HEK293 (cell line): ENCODE measurements at regions not wholly inside any gene's neighbourhood (a gene's known extent, or its start where the extent isn't known, plus 50 kb on each side); places are given as distances from the start of the nearest gene placed in this dataset.
A peak's percentile ranks its signal among the peaks of the same experiment; 100 is the strongest.

Source experiments
- KLF1 ChIP-seq: fragments of 450-650 bp; formaldehyde crosslinking; IDR thresholded peaks from 2 replicates; pipeline ENCODE4 v1.5.1; 2016; ENCODE audit warnings: missing biosample characterization, missing genetic modification characterization
- KLF10 ChIP-seq: fragments of 450-650 bp; IDR thresholded peaks from 2 replicates; pipeline ENCODE4 v1.5.1; 2018; ENCODE audit warnings: missing biosample characterization, mild to moderate bottlenecking, missing genetic modification characterization
- KLF8 ChIP-seq: fragments of 450-650 bp; formaldehyde crosslinking; IDR thresholded peaks from 2 replicates; pipeline ENCODE4 v1.5.1; 2016; ENCODE audit warnings: missing biosample characterization, missing genetic modification characterization
- OVOL3 ChIP-seq: fragments of 450-650 bp; formaldehyde crosslinking; IDR thresholded peaks from 2 replicates; pipeline ENCODE4 v1.5.1; 2016; ENCODE audit warnings: missing biosample characterization, missing genetic modification characterization
- SP2 ChIP-seq: fragments of 450-650 bp; formaldehyde crosslinking; IDR thresholded peaks from 2 replicates; pipeline ENCODE4 v1.5.1; 2016; ENCODE audit warnings: missing biosample characterization, missing genetic modification characterization
- YY2 ChIP-seq: fragments of 450-650 bp; formaldehyde crosslinking; IDR thresholded peaks from 2 replicates; pipeline ENCODE4 v1.5.1; 2016; ENCODE audit warnings: missing biosample characterization, missing genetic modification characterization
- ZBTB10 ChIP-seq: fragments of 450-650 bp; formaldehyde crosslinking; IDR thresholded peaks from 2 replicates; pipeline ENCODE4 v1.5.1; 2016; ENCODE audit warnings: missing biosample characterization, missing genetic modification characterization
- ZBTB7A ChIP-seq: fragments of 450-650 bp; formaldehyde crosslinking; IDR thresholded peaks from 2 replicates; pipeline ENCODE4 v1.5.1; 2016; ENCODE audit warnings: low read depth, missing biosample characterization, missing genetic modification characterization
- ZNF138 ChIP-seq: fragments of 450-650 bp; formaldehyde crosslinking; IDR thresholded peaks from 2 replicates; pipeline ENCODE4 v1.5.1; 2016; ENCODE audit warnings: missing biosample characterization, missing genetic modification characterization, borderline replicate concordance
- ZNF184 ChIP-seq: fragments of 450-650 bp; IDR thresholded peaks from 2 replicates; pipeline ENCODE4 v1.5.1; 2018; ENCODE audit warnings: missing biosample characterization, mild to moderate bottlenecking, missing genetic modification characterization
- ZNF335 ChIP-seq: fragments of 450-650 bp; formaldehyde crosslinking; conservative IDR thresholded peaks from 2 replicates; pipeline ENCODE4 v1.5.1; 2016; ENCODE audit warnings: missing biosample characterization, missing genetic modification characterization
- ZNF354C ChIP-seq: fragments of 450-650 bp; formaldehyde crosslinking; IDR thresholded peaks from 2 replicates; pipeline ENCODE4 v1.5.1; 2016; ENCODE audit warnings: missing biosample characterization, missing genetic modification characterization, low read depth, borderline replicate concordance
- ZNF366 ChIP-seq: fragments of 450-650 bp; formaldehyde crosslinking; conservative IDR thresholded peaks from 2 replicates; pipeline ENCODE4 v1.5.1; 2016; ENCODE audit warnings: missing biosample characterization, missing genetic modification characterization
- ZNF394 ChIP-seq: fragments of 450-650 bp; formaldehyde crosslinking; IDR thresholded peaks from 2 replicates; pipeline ENCODE4 v1.5.1; 2016; ENCODE audit warnings: missing biosample characterization, missing genetic modification characterization, mild to moderate bottlenecking, moderate library complexity, borderline replicate concordance
- ZNF398 ChIP-seq: fragments of 450-650 bp; formaldehyde crosslinking; IDR thresholded peaks from 2 replicates; pipeline ENCODE4 v1.5.1; 2017; ENCODE audit warnings: missing biosample characterization, missing genetic modification characterization
- ZNF513 ChIP-seq: fragments of 450-650 bp; IDR thresholded peaks from 2 replicates; pipeline ENCODE4 v1.5.1; 2018; ENCODE audit warnings: missing biosample characterization, missing genetic modification characterization
- ZNF548 ChIP-seq: fragments of 450-650 bp; formaldehyde crosslinking; IDR thresholded peaks from 2 replicates; pipeline ENCODE4 v1.5.1; 2016; ENCODE audit warnings: missing biosample characterization, missing genetic modification characterization
- ZNF560 ChIP-seq: fragments of 450-650 bp; formaldehyde crosslinking; IDR thresholded peaks from 2 replicates; pipeline ENCODE4 v1.5.1; 2017; ENCODE audit warnings: missing biosample characterization, missing genetic modification characterization, borderline replicate concordance
- ZNF623 ChIP-seq: fragments of 450-650 bp; formaldehyde crosslinking; IDR thresholded peaks from 2 replicates; pipeline ENCODE4 v1.5.1; 2016; ENCODE audit warnings: missing biosample characterization, missing genetic modification characterization
- ZNF624 ChIP-seq: fragments of 450-650 bp; formaldehyde crosslinking; IDR thresholded peaks from 2 replicates; pipeline ENCODE4 v1.5.1; 2017; ENCODE audit warnings: missing biosample characterization, missing genetic modification characterization
- ZNF629 ChIP-seq: fragments of 450-650 bp; formaldehyde crosslinking; IDR thresholded peaks from 2 replicates; pipeline ENCODE4 v1.5.1; 2017; ENCODE audit warnings: missing biosample characterization, missing genetic modification characterization
- ZNF670 ChIP-seq: fragments of 450-650 bp; formaldehyde crosslinking; IDR thresholded peaks from 2 replicates; pipeline ENCODE4 v1.5.1; 2016; ENCODE audit warnings: missing biosample characterization, missing genetic modification characterization, low read depth
- ZNF677 ChIP-seq: fragments of 450-650 bp; IDR thresholded peaks from 2 replicates; pipeline ENCODE4 v1.5.0; 2018; ENCODE audit warnings: missing biosample characterization, mild to moderate bottlenecking, missing genetic modification characterization, moderate library complexity
- ZNF701 ChIP-seq: fragments of 450-650 bp; formaldehyde crosslinking; IDR thresholded peaks from 2 replicates; pipeline ENCODE4 v1.5.1; 2016; ENCODE audit warnings: missing biosample characterization, missing genetic modification characterization
- ZNF792 ChIP-seq: fragments of 450-650 bp; formaldehyde crosslinking; IDR thresholded peaks from 2 replicates; pipeline ENCODE4 v1.5.1; 2016; ENCODE audit warnings: missing biosample characterization, missing genetic modification characterization
- ZSCAN18 ChIP-seq: fragments of 450-650 bp; formaldehyde crosslinking; IDR thresholded peaks from 2 replicates; pipeline ENCODE4 v1.5.1; 2016; ENCODE audit warnings: missing biosample characterization, missing genetic modification characterization
- ZSCAN23 ChIP-seq: fragments of 450-650 bp; formaldehyde crosslinking; IDR thresholded peaks from 2 replicates; pipeline ENCODE4 v1.5.1; 2016; ENCODE audit warnings: missing biosample characterization, missing genetic modification characterization
- TF ChIP-seq, protein P1 (sequence below): fragments of 450-650 bp; formaldehyde crosslinking; IDR thresholded peaks from 2 replicates; pipeline ENCODE4 v1.5.1; 2016; ENCODE audit warnings: missing biosample characterization, missing genetic modification characterization
- TF ChIP-seq, protein P2 (sequence below): fragments of 450-650 bp; formaldehyde crosslinking; IDR thresholded peaks from 2 replicates; pipeline ENCODE4 v1.5.1; 2016; ENCODE audit warnings: missing biosample characterization, missing genetic modification characterization

GRCh38 chr16:73232555-73233328 is 184.8 kb upstream of the ZFHX3 start (continued):
- TF ChIP-seq, protein P1, sequence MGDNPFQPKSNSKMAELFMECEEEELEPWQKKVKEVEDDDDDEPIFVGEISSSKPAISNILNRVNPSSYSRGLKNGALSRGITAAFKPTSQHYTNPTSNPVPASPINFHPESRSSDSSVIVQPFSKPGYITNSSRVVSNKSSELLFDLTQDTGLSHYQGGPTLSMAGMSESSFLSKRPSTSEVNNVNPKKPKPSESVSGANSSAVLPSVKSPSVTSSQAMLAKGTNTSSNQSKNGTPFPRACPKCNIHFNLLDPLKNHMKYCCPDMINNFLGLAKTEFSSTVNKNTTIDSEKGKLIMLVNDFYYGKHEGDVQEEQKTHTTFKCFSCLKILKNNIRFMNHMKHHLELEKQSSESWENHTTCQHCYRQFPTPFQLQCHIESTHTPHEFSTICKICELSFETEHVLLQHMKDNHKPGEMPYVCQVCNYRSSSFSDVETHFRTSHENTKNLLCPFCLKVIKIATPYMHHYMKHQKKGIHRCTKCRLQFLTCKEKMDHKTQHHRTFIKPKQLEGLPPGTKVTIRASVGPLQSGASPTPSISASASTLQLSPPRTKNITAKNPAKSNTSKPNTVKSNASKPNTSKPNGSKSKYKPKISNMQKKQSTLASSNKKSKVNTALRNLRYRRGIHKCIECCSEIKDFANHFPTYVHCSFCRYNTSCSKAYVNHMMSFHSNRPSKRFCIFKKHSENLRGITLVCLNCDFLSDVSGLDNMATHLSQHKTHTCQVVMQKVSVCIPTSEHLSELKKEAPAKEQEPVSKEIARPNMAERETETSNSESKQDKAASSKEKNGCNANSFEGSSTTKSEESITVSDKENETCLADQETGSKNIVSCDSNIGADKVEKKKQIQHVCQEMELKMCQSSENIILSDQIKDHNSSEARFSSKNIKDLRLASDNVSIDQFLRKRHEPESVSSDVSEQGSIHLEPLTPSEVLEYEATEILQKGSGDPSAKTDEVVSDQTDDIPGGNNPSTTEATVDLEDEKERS, result no peak
- no peak for TF ChIP-seq OVOL3 (tag by site-specific recombination)
- TF ChIP-seq ZNF354C (tag by site-specific recombination), result no peak
- no peak for TF ChIP-seq KLF1 (tag by site-specific recombination)
- no peak for TF ChIP-seq KLF10 (tag by site-specific recombination)
- TF ChIP-seq ZNF792 (tag by site-specific recombination), result no peak
- no peak for TF ChIP-seq ZNF394 (tag by site-specific recombination)
- peak; percentile 88 for TF ChIP-seq ZNF629
- peak; percentile 53 for TF ChIP-seq ZNF366 (tag by site-specific recombination)
- no peak for TF ChIP-seq ZNF624
- TF ChIP-seq ZNF677 (tag by site-specific recombination), result no peak
- no peak for TF ChIP-seq ZNF701 (tag by site-specific recombination)
- no peak for TF ChIP-seq ZBTB7A (tag by site-specific recombination)
- TF ChIP-seq ZNF335 (tag by site-specific recombination), result peak; percentile 49; the same call in 1 of the 2 replicates
- TF ChIP-seq ZSCAN18 (tag by site-specific recombination), result no peak
- TF ChIP-seq ZNF138 (tag by site-specific recombination), result no peak
- TF ChIP-seq ZNF548 (tag by site-specific recombination), result no peak
- TF ChIP-seq ZNF623 (tag by site-specific recombination), result no peak
- TF ChIP-seq ZBTB10, result no peak
- no peak for TF ChIP-seq ZNF560 (tag by site-specific recombination)
- TF ChIP-seq, protein P2, sequence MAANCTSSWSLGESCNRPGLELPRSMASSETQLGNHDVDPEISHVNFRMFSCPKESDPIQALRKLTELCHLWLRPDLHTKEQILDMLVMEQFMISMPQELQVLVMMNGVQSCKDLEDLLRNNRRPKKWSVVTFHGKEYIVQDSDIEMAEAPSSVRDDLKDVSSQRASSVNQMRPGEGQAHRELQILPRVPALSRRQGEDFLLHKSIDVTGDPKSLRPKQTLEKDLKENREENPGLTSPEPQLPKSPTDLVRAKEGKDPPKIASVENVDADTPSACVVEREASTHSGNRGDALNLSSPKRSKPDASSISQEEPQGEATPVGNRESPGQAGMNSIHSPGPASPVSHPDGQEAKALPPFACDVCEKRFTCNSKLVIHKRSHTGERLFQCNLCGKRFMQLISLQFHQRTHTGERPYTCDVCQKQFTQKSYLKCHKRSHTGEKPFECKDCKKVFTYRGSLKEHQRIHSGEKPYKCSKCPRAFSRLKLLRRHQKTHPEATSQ, result no peak
- TF ChIP-seq SP2 (tag by site-specific recombination), result no peak
- TF ChIP-seq ZSCAN23 (tag by site-specific recombination), result no peak
- no peak for TF ChIP-seq KLF8
- TF ChIP-seq ZNF398, result peak; percentile 83
- no peak for TF ChIP-seq YY2 (tag by site-specific recombination)
- TF ChIP-seq ZNF513 (tag by site-specific recombination), result no peak
- no peak for TF ChIP-seq ZNF184 (tag by site-specific recombination)
- no peak for TF ChIP-seq ZNF670
